K562 (cell line): ENCODE measurements at regions not wholly inside any gene's neighbourhood (a gene's known extent, or its start where the extent isn't known, plus 50 kb on each side); places are given as distances from the start of the nearest gene placed in this dataset.
"Not testable (repeated sequence)": the region's sequence is repeated elsewhere in the genome, so short reads cannot be mapped to it uniquely, and the experiment has no call there.

Source experiments
- ATAC-seq: fragments of 200-7000 bp; cut with Tn5 transposase; 3 replicates; pipeline ENCODE4 v1.9.1; 2020; ENCODE audit warnings: moderate library complexity
- BruUV-seq: library from RNA; stranded (reverse); fragments of 400-500 nt; replicated peaks from 2 replicates; lab custom pipeline; 2021; lab: Mats Ljungman, UMichigan
- CTCF ChIA-PET: fragments of 300-600 bp; formaldehyde crosslinking; extraction: SDS; loops from one replicate; lab custom pipeline; 2021; ENCODE audit warnings: low intra/inter-chr PET ratio; lab: Yijun Ruan, JAX
- POLR2A ChIA-PET: fragments of 300-600, 350-650 bp; sonication (Branson Sonifier 250); formaldehyde crosslinking; extraction: SDS; loops from one replicate; lab custom pipeline; 2021; ENCODE audit warnings: antibody characterized with exemption, inconsistent platforms; lab: Yijun Ruan, JAX
- DNase-seq, 4 experiments: peaks; one replicate each; pipeline versions ENCODE4 v3.0.0 to v3.0.0-alpha.2; 2011 to 2018; ENCODE audit warnings: low spot score in 3 of 4, mixed read lengths in 3 of 4; ENCODE audit errors: extremely low read depth in 1 of 4
- FAIRE-seq: peaks from 2 replicates; lab custom pipeline; 2011; peaks lifted over from hg19 to GRCh38; lab: Jason Lieb, UNC
- H2AFZ ChIP-seq: 2 replicates; pipeline ENCODE4 v1.6.0; 2011; ENCODE audit warnings: low read depth, low read length, control low read depth, inconsistent platforms
- H3K27ac ChIP-seq: fragments of 200-600 bp; 3 replicates; pipeline ENCODE4 v1.8.0; 2011; ENCODE audit warnings: low read depth, mild to moderate bottlenecking, control low read depth, inconsistent platforms, low read length, moderate library complexity, mixed read lengths; ENCODE audit errors: extremely low read depth
- H3K27me3 ChIP-seq, 2 experiments: fragments of 300-600 bp in 1 of 2; 2 replicates in 1 of 2; 3 replicates in 1 of 2; pipeline versions ENCODE4 v1.6.0 to v1.8.0; 2011; ENCODE audit warnings: inconsistent platforms in 2 of 2, low read length in 2 of 2, mild to moderate bottlenecking in 1 of 2, mixed read lengths in 1 of 2, moderate library complexity in 1 of 2; ENCODE audit not compliant: control insufficient read depth in 2 of 2, insufficient read depth in 2 of 2
- H3K36me3 ChIP-seq: fragments of 300-600 bp; 3 replicates; pipeline ENCODE4 v1.8.0; 2011; ENCODE audit warnings: mild to moderate bottlenecking, low read length, inconsistent platforms; ENCODE audit not compliant: control insufficient read depth, insufficient read depth
- H3K4me1 ChIP-seq, 2 experiments: fragments of 200-600 bp in 1 of 2; replicated peaks in 1 of 2; 2 replicates in 1 of 2; 3 replicates in 1 of 2; pipeline versions ENCODE4 v1.5.1 to v1.8.0; 2011; ENCODE audit warnings: inconsistent platforms in 2 of 2, low read length in 2 of 2, mild to moderate bottlenecking in 1 of 2, mixed read lengths in 1 of 2, moderate library complexity in 1 of 2; ENCODE audit not compliant: control insufficient read depth in 2 of 2, insufficient read depth in 2 of 2
- H3K4me2 ChIP-seq: 2 replicates; pipeline ENCODE4 v1.6.1; 2011; ENCODE audit warnings: low read length, control low read depth, inconsistent platforms, mixed read lengths; ENCODE audit not compliant: insufficient read depth
- H3K4me3 ChIP-seq: fragments of 200-600 bp; sonication (generic), shearing (Covaris generic); 2 replicates; pipeline ENCODE4 v1.5.1; 2016; ENCODE audit warnings: control low read depth, inconsistent platforms
- H3K79me2 ChIP-seq: fragments of 200-600 bp; 3 replicates; pipeline ENCODE4 v1.8.0; 2011; ENCODE audit warnings: low read length, inconsistent platforms; ENCODE audit not compliant: control insufficient read depth, insufficient read depth
- H3K9ac ChIP-seq, 2 experiments: 2 replicates each; pipeline versions ENCODE4 v1.6.0 to v1.6.1; 2011; ENCODE audit warnings: low read depth in 2 of 2, low read length in 2 of 2, control low read depth in 1 of 2, inconsistent platforms in 1 of 2, mild to moderate bottlenecking in 1 of 2, mixed read lengths in 1 of 2; ENCODE audit not compliant: insufficient read depth in 1 of 2
- H3K9me1 ChIP-seq: one replicate; pipeline ENCODE4 v1.6.0; 2011; ENCODE audit warnings: inconsistent platforms, mild to moderate bottlenecking, low read length, moderate library complexity; ENCODE audit not compliant: control insufficient read depth, insufficient read depth
- H3K9me3 ChIP-seq: replicated peaks from 2 replicates; pipeline ENCODE4 v1.5.1; 2011; ENCODE audit warnings: low read depth, low read length, inconsistent platforms; ENCODE audit not compliant: control insufficient read depth, insufficient read depth
- H4K20me1 ChIP-seq: replicated peaks from 2 replicates; pipeline ENCODE4 v1.6.1; 2011; ENCODE audit warnings: low read length, inconsistent platforms, mixed read lengths; ENCODE audit not compliant: control insufficient read depth, insufficient read depth
- WGBS: fragments of 100-300 bp; shearing (Covaris generic); methylation state at CpG from one replicate; pipeline ENCODE4 v1.1.6; 2016; ENCODE audit warnings: low coverage, mixed read lengths; ENCODE audit not compliant: insufficient coverage; ENCODE audit errors: missing lambda C conversion rate; 5-methylcytosine and 5-hydroxymethylcytosine counted together
- in situ Hi-C: fragments of 300-500 bp; cut with MboI; formaldehyde crosslinking; loops from 4 replicates; pipeline ENCODE4 v1.15.0; 2018; ENCODE audit warnings: inconsistent platforms, mixed read lengths
- intact Hi-C: fragments of 100-400 bp; cut with micrococcal nuclease; formaldehyde crosslinking; loops from 2 replicates; pipeline ENCODE4 v1.14.2; 2022

GRCh38 chr15:21068917-21069316 is 202.8 kb upstream of the POTEB2 start:
- intact Hi-C loops: not testable (repeated sequence)
- in situ Hi-C loops: loop anchor here (10.0 kb wide), 2 partner anchors 424 to 1004 kb away; no protein-coding TSS in a partner anchor

DNA sequence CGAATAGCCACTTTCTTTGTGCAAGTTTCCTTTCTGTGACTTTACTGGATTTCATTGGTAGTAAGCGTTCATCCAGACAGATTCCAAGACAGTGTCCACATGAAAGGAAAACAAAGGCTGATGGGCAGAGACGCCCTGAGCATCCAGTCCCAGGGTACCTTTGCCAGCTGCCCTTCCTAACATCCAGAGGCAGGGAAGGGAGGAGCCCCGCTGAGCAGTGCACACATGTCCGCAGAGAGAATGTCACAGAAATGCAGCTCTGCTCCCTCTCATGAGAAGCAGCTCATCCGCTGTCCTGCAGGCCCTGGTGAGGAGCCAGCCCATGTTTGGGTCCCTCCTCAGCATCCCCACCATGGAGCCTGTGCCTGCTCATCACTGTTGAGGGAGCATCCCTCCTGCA is 197.4 kb upstream of the POTEB2 start:
- H3K27ac ChIP-seq, ATAC-seq, FAIRE-seq, H3K9me1 ChIP-seq, H3K4me1 ChIP-seq, BruUV-seq, H2AFZ ChIP-seq, H3K36me3 ChIP-seq, DNase-seq, H3K4me2 ChIP-seq, H4K20me1 ChIP-seq, POLR2A ChIA-PET, H3K9me3 ChIP-seq, H3K27me3 ChIP-seq, H3K9ac ChIP-seq, H3K79me2 ChIP-seq, H3K4me3 ChIP-seq, intact Hi-C loops, CTCF ChIA-PET: not testable (repeated sequence)
- in situ Hi-C loops: loop anchor here (10.0 kb wide), 2 partner anchors 419 to 999 kb away; no protein-coding TSS in a partner anchor
- 0% methylated on average over 6 of the region's 6 CpGs for WGBS

More at GRCh38 chr15:21068917-21069316, 202.8 kb upstream of the POTEB2 start:
- POLR2A ChIA-PET, H3K4me2 ChIP-seq, CTCF ChIA-PET, H3K79me2 ChIP-seq, H3K27ac ChIP-seq, H3K36me3 ChIP-seq, FAIRE-seq, H3K9ac ChIP-seq, H3K9me1 ChIP-seq, H3K4me3 ChIP-seq, H2AFZ ChIP-seq, DNase-seq, H4K20me1 ChIP-seq, ATAC-seq, BruUV-seq, H3K27me3 ChIP-seq, H3K4me1 ChIP-seq, H3K9me3 ChIP-seq: not testable (repeated sequence)
- 5% methylated on average over 5 of the region's 7 CpGs for WGBS

DNA sequence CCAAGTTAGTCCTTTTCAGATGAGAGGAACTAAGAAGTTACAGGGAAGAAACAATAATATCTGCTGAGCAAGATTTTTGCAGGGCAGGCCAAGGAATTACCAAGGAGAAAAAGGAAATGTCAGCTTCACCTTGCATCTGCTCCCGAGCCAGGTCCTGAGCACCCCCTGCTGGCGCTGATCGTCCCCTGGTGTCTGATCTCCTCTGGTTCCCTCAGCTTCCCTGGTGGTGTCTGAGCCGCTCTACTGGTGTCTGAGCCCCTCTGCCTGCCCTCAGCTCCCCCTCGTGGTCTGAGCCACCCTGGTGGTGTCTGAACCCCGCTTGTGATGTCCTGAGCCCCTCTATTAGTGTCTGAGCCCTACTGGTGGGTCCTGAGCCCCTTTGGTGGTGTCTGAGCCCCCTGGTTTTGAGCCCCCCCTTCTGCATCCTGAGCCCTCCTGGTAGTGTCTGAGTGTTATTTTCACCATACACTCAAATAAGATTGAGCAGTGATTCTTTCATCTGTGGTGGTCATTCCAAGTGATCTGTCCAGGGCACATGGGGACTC is 196.6 kb upstream of the POTEB2 start:
- H3K9me1 ChIP-seq, CTCF ChIA-PET, BruUV-seq, H3K9me3 ChIP-seq, H3K79me2 ChIP-seq, H3K9ac ChIP-seq, H2AFZ ChIP-seq, H3K36me3 ChIP-seq, DNase-seq, H3K4me1 ChIP-seq, H4K20me1 ChIP-seq, FAIRE-seq, H3K27me3 ChIP-seq, H3K4me2 ChIP-seq, POLR2A ChIA-PET, H3K4me3 ChIP-seq, intact Hi-C loops, H3K27ac ChIP-seq: not testable (repeated sequence)
- WGBS: 0% methylated on average over 1 of the region's 6 CpGs
- in situ Hi-C loops: loop anchor here (10.0 kb wide), 2 partner anchors 418 to 998 kb away; no protein-coding TSS in a partner anchor
- peak; percentile 86 for ATAC-seq

DNA sequence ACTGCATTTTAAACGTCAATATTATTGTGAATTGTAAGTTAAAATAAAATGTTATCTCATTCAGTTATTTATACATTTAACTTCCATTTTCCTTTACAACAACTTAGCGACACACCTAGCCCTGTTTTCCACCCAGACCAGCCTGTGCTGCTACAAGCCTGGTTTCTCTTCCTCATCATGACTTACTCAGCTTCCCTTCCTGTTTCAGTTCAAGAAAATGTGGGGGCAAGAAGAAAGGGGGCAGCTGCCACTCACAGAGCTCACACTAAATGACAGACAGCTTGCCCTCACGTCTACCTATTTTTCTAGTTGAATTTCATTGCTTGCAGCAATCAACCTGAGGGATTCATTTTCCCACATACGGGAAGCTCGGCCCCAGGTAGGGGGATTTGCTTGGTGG is 185.8 kb upstream of the POTEB2 start:
- BruUV-seq, H4K20me1 ChIP-seq, CTCF ChIA-PET, H3K4me1 ChIP-seq, H2AFZ ChIP-seq, H3K27me3 ChIP-seq, H3K36me3 ChIP-seq, intact Hi-C loops, H3K9me1 ChIP-seq, FAIRE-seq, H3K4me2 ChIP-seq, H3K27ac ChIP-seq, H3K4me3 ChIP-seq, DNase-seq, H3K9me3 ChIP-seq, H3K9ac ChIP-seq, H3K79me2 ChIP-seq, POLR2A ChIA-PET, in situ Hi-C loops, ATAC-seq: not testable (repeated sequence)
- WGBS: no CpG with 5 or more reads among the region's 5 CpGs
